NCI-H187 (cell line): ENCODE measurements at regions not wholly inside any gene's neighbourhood (a gene's known extent, or its start where the extent isn't known, plus 50 kb on each side); places are given as distances from the start of the nearest gene placed in this dataset.
"Not testable (repeated sequence)": the region's sequence is repeated elsewhere in the genome, so short reads cannot be mapped to it uniquely, and the experiment has no call there.

Experiments
- DNase-seq, 2 experiments: peaks; one replicate each; lab custom pipeline; 2025; lab: John Stamatoyannopoulos, UW

- DNase-seq = no peak
These were observed 884.5 kb upstream of the GJE1 start for GRCh38 chr6:141248021-141248799.

GRCh38 chr6:141244366-141244765, 888.4 kb upstream of the GJE1 start:
- DNase-seq = no peak

- DNase-seq = no peak
These were observed 889.8 kb upstream of the GJE1 start for GRCh38 chr6:141242957-141243356.

GRCh38 chr6:141229296-141229695, 903.4 kb upstream of the GJE1 start:
- DNase-seq = no peak

- no peak for DNase-seq
These were observed 914.1 kb upstream of the GJE1 start for GRCh38 chr6:141218583-141218982.

- DNase-seq = no peak
These were observed 916.0 kb upstream of the GJE1 start for GRCh38 chr6:141216726-141217125.

GRCh38 chr6:141212296-141212695, 920.4 kb upstream of the GJE1 start:
- DNase-seq = no peak

- no peak for DNase-seq
These were observed 920.9 kb upstream of the GJE1 start for GRCh38 chr6:141211845-141212244.

- no peak for DNase-seq
These were observed 921.8 kb upstream of the GJE1 start for GRCh38 chr6:141210901-141211300.

- no peak for DNase-seq
These were observed 922.8 kb upstream of the GJE1 start for GRCh38 chr6:141209890-141210289.

- no peak for DNase-seq
These were observed 924.6 kb upstream of the GJE1 start for GRCh38 chr6:141208101-141208500.

- no peak for DNase-seq
These were observed 928.7 kb upstream of the GJE1 start for GRCh38 chr6:141203902-141204575.

- DNase-seq = no peak
These were observed 930.1 kb upstream of the GJE1 start for GRCh38 chr6:141202626-141203025.

- DNase-seq = no peak
These were observed 933.7 kb upstream of the GJE1 start for GRCh38 chr6:141199074-141199473.

- DNase-seq = no peak
These were observed 937.4 kb upstream of the GJE1 start for GRCh38 chr6:141195251-141195832.

- no peak for DNase-seq
These were observed 949.4 kb upstream of the GJE1 start for GRCh38 chr6:141183368-141183767.

GRCh38 chr6:141175458-141175857, 957.3 kb upstream of the GJE1 start:
- not testable (repeated sequence) for DNase-seq

GRCh38 chr6:141174932-141175331, 957.8 kb upstream of the GJE1 start:
- no peak for DNase-seq

GRCh38 chr6:141173529-141173928, 959.2 kb upstream of the GJE1 start:
- DNase-seq = no peak

- DNase-seq = peak in 1 of 2 experiments; percentile 15
These were observed 963.3 kb upstream of the GJE1 start for GRCh38 chr6:141169419-141169818.

- DNase-seq = no peak
These were observed 964.8 kb upstream of the GJE1 start for GRCh38 chr6:141167945-141168344.

- peak; percentile 17 to 58 for DNase-seq
These were observed 967.6 kb upstream of the GJE1 start for GRCh38 chr6:141165002-141165665.
